ENCODE measurements at regions not wholly inside any gene's neighbourhood (a gene's known extent, or its start where the extent isn't known, plus 50 kb on each side); places are given as distances from the start of the nearest gene placed in this dataset.

GRCh38 chr18:34457761-34458160 lies 233.0 kb upstream of the NOL4 start:
- intact Hi-C loops (cut with DNase I): no loop called here
- DNase-seq (ENCODE audit: low spot score): no peak

DNA sequence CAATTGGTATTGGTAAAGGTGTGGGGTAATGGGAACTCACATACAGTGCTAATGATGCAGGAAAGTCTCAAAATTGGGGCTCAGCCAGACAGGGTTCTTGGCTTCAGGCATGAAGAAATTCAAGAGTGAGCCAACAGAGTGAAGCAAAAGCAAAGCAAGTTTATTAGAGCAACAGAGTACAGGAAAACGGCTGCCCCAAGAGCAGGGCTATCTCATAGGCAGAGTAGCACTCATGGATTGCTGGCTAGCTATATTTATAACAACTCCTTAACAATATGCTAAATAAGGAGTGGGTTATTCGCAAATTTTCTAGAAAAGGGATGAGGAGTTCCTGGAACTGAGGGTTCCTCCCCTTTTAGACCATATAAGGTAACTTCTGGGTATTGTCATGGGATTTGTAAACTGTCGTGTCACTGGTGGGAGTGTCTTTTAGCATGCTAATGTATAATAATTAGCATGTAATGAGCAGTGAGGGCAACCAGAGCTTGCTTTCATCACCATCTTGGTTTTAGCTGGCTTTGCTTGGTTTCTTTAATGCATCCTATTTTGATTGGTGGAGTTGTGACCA lies 233.8 kb upstream of the NOL4 start:
- no peak for DNase-seq (ENCODE audit: low spot score)
- intact Hi-C loops (cut with DNase I): no loop called here

GRCh38 chr18:34461266-34461665 lies 236.6 kb upstream of the NOL4 start:
- intact Hi-C loops (cut with DNase I): no loop called here

DNA sequence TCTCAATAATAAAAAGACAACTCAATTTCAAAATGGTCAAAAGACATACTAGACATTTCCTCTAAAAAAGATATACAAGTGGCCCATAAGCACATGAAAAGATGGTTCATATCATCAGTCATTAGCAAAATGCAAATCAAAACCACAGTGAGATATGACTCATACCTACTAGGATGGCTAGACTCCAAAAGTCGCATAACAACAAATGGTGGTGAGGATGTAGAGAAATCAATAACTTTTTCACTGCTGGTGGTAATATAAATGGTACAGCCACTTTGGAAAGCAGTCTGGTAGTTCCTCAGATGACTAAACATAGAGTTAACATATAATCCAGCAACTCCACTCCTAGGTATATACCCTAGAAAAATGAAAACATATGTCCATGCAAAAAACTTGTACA lies 242.3 kb upstream of the NOL4 start:
- intact Hi-C loops (cut with DNase I): no loop called here
- no peak for DNase-seq (ENCODE audit: low spot score)

More at GRCh38 chr18:34461266-34461665, 236.6 kb upstream of the NOL4 start:
- DNase-seq (ENCODE audit: low spot score): no peak

DNA sequence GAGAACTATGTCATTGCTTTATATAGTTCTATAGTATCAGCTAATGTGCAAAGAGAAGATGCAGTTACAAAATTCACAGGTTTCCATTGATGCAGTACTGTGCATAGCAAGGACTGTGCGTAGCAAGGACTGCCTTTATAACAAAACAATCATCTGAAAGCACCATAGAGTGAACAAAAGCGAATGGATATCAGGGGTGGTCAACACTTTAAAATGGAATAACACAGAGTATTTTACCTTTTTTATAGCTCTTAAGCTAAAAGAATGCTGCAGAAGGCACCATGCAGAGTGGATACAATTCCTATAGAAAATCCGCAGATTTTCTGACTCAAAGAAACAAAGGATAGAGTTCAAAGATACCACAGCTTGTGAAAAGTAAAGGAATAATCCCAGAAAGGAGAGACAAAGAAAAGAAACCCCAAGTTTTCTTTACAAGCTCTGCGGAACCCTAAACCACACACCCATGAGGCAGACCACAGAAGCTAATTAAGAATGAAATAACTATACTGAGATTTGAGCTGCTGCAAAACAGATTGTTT lies 229.9 kb upstream of the DTNA start:
- no peak for DNase-seq (ENCODE audit: low spot score)
- intact Hi-C loops (cut with DNase I): no loop called here

DNA sequence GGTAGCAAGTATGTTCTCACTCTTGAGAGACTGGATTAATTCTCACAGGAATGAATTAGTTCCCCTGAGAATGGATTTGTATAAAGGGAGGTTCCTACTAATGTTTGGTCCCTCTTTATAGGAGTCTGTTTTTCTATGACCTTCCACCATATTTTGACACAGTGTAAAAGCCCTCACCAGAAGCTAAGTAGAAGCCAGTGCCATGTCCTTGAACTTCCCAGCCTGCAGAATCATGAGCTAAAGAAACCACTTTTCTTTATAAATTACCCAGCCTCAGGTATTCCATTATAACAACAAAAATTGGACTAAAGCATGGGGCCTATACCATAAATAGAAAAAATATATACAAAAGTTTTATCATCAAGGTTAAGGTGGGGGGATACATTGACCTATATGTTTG lies 227.9 kb upstream of the DTNA start:
- DNase-seq (ENCODE audit: low spot score): no peak
- intact Hi-C loops (cut with DNase I): no loop called here

DNA sequence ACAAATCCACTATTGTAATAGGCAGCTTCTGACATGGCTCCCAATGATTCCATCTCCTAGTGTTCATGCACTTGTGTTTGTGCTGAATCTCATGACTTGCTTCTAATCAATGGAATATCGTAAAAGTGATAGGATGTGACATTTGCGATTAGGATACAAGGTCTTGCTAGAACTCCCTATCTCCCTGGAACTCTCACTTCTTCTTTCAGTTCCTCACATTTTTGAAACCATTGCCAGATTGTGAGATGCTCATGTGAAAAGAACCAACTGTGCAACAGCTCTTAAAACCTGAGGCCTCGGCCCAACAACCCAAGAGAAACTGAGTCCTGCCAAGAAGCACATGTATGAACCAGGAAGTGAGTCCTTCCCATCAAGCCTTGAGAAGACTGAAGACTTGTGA lies 226.9 kb upstream of the DTNA start:
- DNase-seq (ENCODE audit: low spot score): no peak
- intact Hi-C loops (cut with DNase I): no loop called here

GRCh38 chr18:34491719-34492118 lies 218.4 kb upstream of the DTNA start:
- DNase-seq (ENCODE audit: low spot score): no peak
- intact Hi-C loops (cut with DNase I): loop anchor here (10.0 kb wide), 1 partner anchor 303 kb away; no protein-coding TSS in a partner anchor

GRCh38 chr18:34492652-34493051 lies 217.4 kb upstream of the DTNA start:
- no peak for DNase-seq (ENCODE audit: low spot score)
- intact Hi-C loops (cut with DNase I): loop anchor here (1.0 to 10.0 kb wide), 2 partner anchors 101 to 302 kb away; no protein-coding TSS in a partner anchor

GRCh38 chr18:34493099-34493544 lies 217.0 kb upstream of the DTNA start:
- intact Hi-C loops (cut with DNase I): loop anchor here (1.0 to 10.0 kb wide), 2 partner anchors 100 to 302 kb away; no protein-coding TSS in a partner anchor
- DNase-seq (ENCODE audit: low spot score): peak; percentile 85

- peak; percentile 71 for DNase-seq (ENCODE audit: low spot score)
- intact Hi-C loops (cut with DNase I): loop anchor here (1.0 to 10.0 kb wide), 3 partner anchors 100 to 301 kb away; no protein-coding TSS in a partner anchor
Measured at GRCh38 chr18:34493566-34494358, 216.3 kb upstream of the DTNA start.

DNA sequence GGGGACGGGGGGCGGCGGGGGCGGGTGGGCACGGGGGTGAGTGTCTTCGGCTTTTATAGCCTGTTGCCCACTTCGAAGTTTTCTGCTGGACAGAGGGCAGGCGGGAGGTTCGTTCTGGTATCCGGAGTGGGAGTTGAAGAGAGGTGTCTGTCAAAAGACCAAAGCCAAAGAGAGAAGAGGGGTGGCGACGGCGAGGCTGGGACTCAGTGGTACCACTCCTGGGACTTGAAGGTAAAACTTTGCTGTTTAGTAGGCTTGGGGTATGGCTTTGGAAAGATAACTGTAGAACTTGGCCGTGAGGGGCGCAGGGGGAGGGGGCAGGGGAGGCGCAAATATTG lies 215.8 kb upstream of the DTNA start:
- intact Hi-C loops (cut with DNase I): loop anchor here (2.0 to 10.0 kb wide), 2 partner anchors 164 to 300 kb away; no protein-coding TSS in a partner anchor
- peak; percentile 76 for DNase-seq (ENCODE audit: low spot score)

DNA sequence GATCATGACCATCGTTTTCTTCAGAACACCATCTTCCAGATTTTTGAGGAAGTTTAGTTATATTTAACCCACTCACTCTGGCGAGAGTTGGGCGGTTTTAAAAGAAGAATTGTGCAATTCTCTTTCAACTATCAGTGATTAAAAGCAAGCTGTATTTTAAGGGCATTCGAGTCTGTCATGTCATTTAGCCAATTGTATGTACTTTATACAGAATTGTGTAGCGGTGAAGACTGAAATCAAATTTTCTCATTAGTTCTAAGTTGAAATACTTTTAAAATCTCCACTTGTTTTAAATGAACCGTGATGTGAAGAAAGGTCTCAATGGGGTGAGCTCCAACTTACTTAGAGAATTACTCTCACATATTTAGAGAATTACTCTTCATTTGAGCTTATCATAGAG lies 214.6 kb upstream of the DTNA start:
- no peak for DNase-seq (ENCODE audit: low spot score)
- intact Hi-C loops (cut with DNase I): loop anchor here (2.0 to 10.0 kb wide), 2 partner anchors 163 to 299 kb away; no protein-coding TSS in a partner anchor

GRCh38 chr18:34501553-34501952 lies 208.5 kb upstream of the DTNA start:
- intact Hi-C loops (cut with DNase I): no loop called here
- DNase-seq (ENCODE audit: low spot score): no peak

DNA sequence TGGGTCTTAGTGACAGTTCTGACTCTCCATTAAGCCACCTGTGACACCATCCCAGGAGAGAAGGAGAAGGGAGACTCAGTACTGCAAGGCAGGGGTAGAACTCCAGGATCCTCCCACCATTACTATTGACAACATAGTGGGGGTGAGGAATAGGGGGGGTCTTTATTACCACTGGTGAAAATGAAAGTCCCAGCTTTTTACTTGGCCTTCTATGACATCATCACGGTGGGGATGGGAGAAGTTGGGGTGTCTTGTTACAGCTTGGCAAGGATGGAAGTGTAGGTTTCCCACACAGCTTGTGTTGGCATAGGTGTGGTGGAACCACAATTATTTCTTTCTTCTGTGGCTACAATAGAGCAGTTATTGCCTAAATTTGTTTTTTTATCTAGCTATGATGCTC lies 203.9 kb upstream of the DTNA start:
- no peak for DNase-seq (ENCODE audit: low spot score)
- intact Hi-C loops (cut with DNase I): no loop called here

- intact Hi-C loops (cut with DNase I): no loop called here
- no peak for DNase-seq (ENCODE audit: low spot score)
Measured at GRCh38 chr18:34509163-34509562, 200.9 kb upstream of the DTNA start.

- intact Hi-C loops (cut with DNase I): no loop called here
- no peak for DNase-seq (ENCODE audit: low spot score)
Measured at GRCh38 chr18:34509879-34510586, 200.1 kb upstream of the DTNA start.

- intact Hi-C loops (cut with DNase I): no loop called here
- no peak for DNase-seq (ENCODE audit: low spot score)
Measured at GRCh38 chr18:34510926-34511325, 199.2 kb upstream of the DTNA start.

DNA sequence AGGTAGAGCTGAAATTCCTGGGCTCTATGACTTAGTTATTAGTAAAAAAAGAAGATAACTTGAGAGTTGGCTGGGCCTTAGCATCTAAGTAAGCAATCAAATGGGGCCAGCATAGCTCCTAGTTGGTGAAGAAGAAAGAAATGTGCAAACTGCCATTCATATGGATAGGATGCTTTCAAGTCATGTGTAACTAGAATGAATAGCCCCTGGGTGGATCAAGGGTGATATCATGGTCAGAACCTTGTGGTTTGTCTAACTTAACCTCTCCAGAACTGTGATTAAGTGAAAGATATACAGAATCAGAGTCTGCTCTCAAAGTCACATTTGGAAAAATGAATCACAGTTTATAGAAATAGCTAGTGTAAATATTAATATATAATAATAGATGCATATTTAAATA lies 198.7 kb upstream of the DTNA start:
- intact Hi-C loops (cut with DNase I): no loop called here
- no peak for DNase-seq (ENCODE audit: low spot score)

DNA sequence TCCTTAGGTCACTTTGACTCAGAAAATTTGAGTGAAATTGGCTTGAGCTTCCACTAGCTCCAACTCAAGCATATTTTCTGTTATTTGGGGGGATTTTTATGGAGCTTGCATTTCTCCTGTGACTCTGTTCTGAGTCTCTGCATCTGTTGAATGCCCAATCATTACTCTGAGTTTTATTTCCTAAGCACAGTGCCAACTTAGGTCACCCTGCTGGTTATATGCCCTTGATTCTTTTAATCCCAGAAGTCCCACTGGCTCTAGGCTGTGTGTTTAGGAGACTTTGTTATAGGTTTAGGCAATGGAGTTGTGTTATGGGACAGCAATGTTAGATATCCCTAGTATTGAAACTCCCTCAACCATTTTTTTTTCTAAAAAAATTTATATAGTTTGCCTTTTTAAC lies 198.2 kb upstream of the DTNA start:
- intact Hi-C loops (cut with DNase I): no loop called here

More for the DNA sequence above, 198.2 kb upstream of the DTNA start:
- DNase-seq (ENCODE audit: low spot score): no peak
